Ishikawa (cell line): ENCODE measurements at regions not wholly inside any gene's neighbourhood (a gene's known extent, or its start where the extent isn't known, plus 50 kb on each side); places are given as distances from the start of the nearest gene placed in this dataset.

Source experiments
- CEBPB ChIP-seq: IDR thresholded peaks from 2 replicates; pipeline ENCODE4 v1.6.1; 2012
- EGR1 ChIP-seq: IDR thresholded peaks from 2 replicates; pipeline ENCODE4 v1.6.1; 2012
- EP300 ChIP-seq: IDR thresholded peaks from 2 replicates; pipeline ENCODE4 v1.6.1; 2012; ENCODE audit warnings: borderline replicate concordance
- FOXM1 ChIP-seq: IDR thresholded peaks from 2 replicates; pipeline ENCODE4 v1.6.1; 2012; ENCODE audit warnings: low read depth, borderline replicate concordance
- RAD21 ChIP-seq: IDR thresholded peaks from 2 replicates; pipeline ENCODE4 v1.6.1; 2012; ENCODE audit warnings: low read depth
- TCF12 ChIP-seq: IDR thresholded peaks from 2 replicates; pipeline ENCODE4 v1.6.1; 2012; ENCODE audit warnings: low read depth
- YY1 ChIP-seq: IDR thresholded peaks from 2 replicates; pipeline ENCODE4 v1.6.1; 2012; ENCODE audit warnings: low read depth
- ZBTB7A ChIP-seq: IDR thresholded peaks from 2 replicates; pipeline ENCODE4 v1.6.1; 2012; ENCODE audit warnings: low read depth
- TF ChIP-seq, protein P1 (sequence below): IDR thresholded peaks from 2 replicates; pipeline ENCODE4 v1.6.1; 2012
- TF ChIP-seq, protein P2 (sequence below): IDR thresholded peaks from 2 replicates; pipeline ENCODE4 v1.6.1; 2012; ENCODE audit warnings: low read depth, mild to moderate bottlenecking

GRCh38 chr16:75971334-75971733, 245.0 kb upstream of the CPHXL start:
- TF ChIP-seq EGR1 (no peak), RAD21 (no peak), ZBTB7A (no peak), CEBPB (no peak), EP300 (no peak), FOXM1 (no peak), TCF12 (no peak), YY1 (no peak)
- TF ChIP-seq, protein P1, sequence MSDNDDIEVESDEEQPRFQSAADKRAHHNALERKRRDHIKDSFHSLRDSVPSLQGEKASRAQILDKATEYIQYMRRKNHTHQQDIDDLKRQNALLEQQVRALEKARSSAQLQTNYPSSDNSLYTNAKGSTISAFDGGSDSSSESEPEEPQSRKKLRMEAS = no peak
- TF ChIP-seq, protein P2, sequence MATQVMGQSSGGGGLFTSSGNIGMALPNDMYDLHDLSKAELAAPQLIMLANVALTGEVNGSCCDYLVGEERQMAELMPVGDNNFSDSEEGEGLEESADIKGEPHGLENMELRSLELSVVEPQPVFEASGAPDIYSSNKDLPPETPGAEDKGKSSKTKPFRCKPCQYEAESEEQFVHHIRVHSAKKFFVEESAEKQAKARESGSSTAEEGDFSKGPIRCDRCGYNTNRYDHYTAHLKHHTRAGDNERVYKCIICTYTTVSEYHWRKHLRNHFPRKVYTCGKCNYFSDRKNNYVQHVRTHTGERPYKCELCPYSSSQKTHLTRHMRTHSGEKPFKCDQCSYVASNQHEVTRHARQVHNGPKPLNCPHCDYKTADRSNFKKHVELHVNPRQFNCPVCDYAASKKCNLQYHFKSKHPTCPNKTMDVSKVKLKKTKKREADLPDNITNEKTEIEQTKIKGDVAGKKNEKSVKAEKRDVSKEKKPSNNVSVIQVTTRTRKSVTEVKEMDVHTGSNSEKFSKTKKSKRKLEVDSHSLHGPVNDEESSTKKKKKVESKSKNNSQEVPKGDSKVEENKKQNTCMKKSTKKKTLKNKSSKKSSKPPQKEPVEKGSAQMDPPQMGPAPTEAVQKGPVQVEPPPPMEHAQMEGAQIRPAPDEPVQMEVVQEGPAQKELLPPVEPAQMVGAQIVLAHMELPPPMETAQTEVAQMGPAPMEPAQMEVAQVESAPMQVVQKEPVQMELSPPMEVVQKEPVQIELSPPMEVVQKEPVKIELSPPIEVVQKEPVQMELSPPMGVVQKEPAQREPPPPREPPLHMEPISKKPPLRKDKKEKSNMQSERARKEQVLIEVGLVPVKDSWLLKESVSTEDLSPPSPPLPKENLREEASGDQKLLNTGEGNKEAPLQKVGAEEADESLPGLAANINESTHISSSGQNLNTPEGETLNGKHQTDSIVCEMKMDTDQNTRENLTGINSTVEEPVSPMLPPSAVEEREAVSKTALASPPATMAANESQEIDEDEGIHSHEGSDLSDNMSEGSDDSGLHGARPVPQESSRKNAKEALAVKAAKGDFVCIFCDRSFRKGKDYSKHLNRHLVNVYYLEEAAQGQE = no peak
